NCI-H226 (cell line): ENCODE measurements at regions not wholly inside any gene's neighbourhood (a gene's known extent, or its start where the extent isn't known, plus 50 kb on each side); places are given as distances from the start of the nearest gene placed in this dataset.
"Not testable (repeated sequence)": the region's sequence is repeated elsewhere in the genome, so short reads cannot be mapped to it uniquely, and the experiment has no call there.

ENCODE experiments used
- DNase-seq: peaks from one replicate; pipeline ENCODE4 v3.0.0-alpha.2; 2015

GRCh38 chr1:181260994-181261393, 172.5 kb downstream of the IER5 start:
- DNase-seq, result no peak

GRCh38 chr1:181262069-181262468, 173.6 kb downstream of the IER5 start:
- DNase-seq, result no peak

- DNase-seq, result no peak
Observed at GRCh38 chr1:181263444-181263843, 174.9 kb downstream of the IER5 start.

GRCh38 chr1:181264821-181265220, 176.3 kb downstream of the IER5 start:
- no peak for DNase-seq

DNA sequence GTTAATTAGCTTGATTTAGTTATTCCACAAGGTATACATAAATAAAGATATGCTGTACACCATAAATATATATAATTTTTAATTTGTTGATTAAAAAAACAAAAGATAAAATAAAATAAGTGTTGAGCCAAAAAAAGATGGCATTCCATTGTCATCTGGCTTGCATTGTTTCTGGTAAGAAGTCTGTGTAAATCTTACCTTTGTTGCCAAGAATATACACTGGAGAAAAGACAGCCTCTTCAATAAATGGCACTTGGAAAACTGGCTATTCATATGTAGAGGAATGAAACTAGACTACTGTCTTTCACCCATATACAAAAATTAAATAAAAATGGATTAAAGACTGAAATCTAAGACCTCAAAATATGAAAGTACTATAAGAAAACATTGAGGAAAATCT, 196.5 kb downstream of the IER5 start:
- DNase-seq, result no peak

DNA sequence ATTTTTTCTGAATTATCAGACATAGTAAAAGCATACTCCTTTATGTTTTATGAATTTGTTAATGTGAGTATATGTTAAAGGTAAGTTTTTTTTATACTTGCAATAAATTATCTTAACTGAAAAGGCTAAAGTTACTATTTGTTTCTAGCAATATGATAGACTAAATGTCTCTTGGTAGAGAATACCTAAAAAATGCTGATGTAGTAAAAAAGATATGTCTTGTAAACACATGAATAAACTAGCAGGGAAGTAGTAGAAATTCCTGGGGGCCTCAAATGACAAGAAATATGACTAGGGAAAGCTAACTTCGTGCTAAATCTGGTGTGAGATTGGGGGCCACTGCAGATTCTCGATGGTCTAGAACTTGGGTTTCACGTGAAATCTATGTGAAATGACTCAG, 188.1 kb upstream of the CACNA1E start:
- no peak for DNase-seq

DNA sequence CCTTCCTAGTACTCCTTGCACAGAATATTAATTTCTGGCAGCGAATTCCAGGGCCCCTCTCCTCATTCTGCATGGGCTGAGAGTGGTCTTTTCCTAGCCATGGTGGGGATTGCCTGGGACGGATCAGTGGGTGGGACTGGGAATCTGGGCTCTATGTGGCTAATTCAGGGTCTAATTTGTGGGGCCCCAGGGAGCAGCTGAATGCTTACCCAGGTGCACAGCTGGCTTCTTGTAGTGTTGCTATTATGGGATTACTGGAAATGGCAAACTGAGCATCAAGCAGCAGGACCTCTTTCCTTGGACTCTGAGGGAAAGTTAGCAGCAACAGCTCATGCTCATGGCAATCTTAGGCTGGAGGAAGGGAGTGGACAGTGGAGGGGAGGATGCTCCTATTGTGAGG, 187.1 kb upstream of the CACNA1E start:
- no peak for DNase-seq

DNA sequence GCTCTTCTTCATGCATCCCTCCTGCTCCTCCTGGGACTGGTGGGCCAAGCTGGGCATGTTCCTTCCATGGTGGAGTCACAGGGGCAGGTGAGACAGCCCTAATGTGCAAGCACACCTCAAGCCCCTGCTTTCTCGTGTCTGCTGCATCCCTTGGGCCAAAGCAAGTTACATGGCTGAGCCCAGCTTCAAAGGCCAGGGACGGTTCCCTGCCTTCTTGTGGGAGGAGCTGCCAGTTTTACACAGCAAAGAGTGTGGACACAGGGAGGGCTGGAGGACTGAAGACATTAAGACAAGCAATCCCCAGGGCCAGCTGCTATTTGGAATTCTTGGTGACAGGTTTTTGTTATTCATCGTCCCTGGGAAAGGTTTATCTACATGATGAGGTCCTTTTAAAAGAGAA, 175.2 kb upstream of the CACNA1E start:
- DNase-seq, result no peak

DNA sequence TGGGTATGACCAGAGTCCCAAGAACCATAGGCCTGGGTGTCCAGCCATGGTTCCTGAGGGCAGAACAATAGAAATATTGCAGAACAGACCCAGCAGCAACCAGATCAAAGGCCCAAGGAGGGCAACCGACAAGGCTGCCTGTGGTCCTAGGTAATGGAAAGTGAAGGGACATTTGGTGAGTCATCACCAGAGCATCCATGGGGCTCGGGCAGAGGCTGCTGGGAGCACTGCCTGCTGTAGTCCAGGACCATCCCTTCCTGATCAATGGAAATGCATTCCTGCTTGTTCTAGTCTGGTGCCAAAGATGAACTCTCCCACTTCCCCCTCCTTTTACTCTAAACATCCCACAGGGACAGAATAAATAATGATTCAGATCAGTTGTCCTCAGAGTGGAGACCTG, 172.8 kb upstream of the CACNA1E start:
- DNase-seq, result no peak

DNA sequence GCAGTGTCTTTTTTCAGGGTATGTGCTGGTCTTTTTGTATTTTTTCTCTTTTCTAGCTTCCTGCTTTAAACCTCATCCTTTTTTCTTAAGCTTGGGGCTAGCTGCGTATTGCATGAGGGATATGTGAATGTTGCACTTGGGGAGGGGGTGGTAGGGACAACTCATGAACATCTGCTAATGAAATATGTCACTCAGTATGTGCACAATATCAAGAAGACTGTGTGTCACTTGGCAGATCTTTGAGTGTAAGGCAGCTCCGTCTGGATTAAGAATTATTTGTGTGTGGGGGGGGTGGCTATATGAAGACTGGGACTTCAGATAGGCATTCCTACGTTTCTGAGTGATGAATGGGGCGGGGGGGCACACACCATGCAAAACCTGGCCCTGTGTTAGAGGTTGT, 170.4 kb upstream of the CACNA1E start:
- DNase-seq, result no peak

- no peak for DNase-seq
Observed at GRCh38 chr1:181313466-181313865, 169.9 kb upstream of the CACNA1E start.

DNA sequence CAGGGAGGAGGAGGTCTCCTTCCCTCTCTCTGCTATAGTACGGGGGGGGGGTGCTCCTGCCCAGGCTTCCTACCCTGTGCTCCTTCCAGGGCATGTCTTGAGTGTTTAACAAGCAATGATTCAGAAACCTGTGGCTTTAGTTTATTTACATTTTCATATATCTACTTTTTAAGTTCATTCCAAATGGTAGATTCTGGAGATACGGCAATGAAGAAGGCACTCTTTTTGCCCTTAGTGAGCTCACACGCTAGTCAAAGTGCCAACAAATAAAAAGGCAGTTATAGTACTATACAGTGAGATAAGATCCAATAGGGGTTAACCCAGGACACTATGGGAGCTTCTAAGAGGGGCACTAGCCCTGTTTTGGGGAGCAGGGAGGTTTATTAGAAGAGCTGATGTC, 169.3 kb upstream of the CACNA1E start:
- DNase-seq, result no peak

DNA sequence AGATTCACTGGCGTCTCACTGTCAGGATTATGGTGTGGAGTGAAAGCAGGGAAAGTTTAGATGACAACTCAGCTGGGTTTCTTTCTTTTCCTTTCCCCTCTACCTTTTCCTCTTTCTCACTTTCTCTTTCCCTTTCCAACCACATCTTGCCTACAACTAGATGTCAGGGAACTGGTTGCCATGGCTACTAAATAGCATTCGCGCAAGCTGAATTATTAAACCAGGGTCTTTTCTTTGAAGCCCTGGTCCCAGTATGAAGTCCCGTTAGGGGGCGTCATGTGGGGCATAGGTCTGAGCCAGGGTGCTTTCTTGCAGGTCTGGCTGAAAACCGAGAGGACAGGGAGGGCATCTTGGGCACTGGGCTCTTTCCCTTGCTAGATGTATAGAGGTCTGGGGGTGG, 168.4 kb upstream of the CACNA1E start:
- DNase-seq, result no peak

GRCh38 chr1:181317261-181317930, 165.9 kb upstream of the CACNA1E start:
- no peak for DNase-seq

DNA sequence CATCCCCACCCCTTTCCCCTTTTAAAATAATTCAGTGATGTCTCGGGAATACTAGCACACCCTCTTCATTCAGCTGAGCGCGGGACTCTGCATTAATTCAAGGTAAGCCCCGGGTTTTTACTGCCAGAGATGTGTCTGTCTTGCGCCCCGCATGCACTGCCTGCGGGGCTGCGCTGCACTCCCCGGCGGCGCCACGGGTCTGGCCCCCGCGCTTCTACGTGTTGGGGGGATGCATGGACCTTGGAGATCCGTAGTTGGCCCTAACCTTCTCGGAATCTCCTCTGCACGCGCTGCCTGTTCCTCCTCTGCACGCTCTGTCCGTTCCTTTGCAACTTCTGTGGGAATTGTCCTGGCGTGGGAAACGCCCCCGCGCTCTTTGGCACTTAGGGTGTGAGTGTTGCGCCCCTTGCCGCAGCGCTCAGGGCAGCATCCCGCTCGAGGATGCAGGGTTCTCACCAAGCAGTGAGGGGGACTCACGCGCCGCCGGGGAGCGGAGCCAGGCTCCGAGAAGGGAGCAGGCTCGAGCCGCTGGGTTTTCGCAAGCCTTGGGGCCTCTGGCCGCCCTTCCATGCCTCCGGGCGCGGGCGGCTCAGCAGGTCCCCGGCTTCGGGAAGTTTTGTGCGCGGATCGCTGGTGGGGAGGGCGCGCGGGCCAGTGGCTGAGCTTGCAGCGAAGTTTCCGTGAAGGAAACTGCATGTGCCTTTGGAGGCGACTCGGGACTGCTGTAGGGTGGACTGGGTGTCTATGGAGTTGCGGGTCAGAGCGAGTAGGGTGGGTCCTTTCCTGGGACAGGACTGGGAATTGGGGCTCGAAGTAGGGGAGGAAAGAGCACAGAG, 165.1 kb upstream of the CACNA1E start:
- no peak for DNase-seq

- DNase-seq, result no peak
Observed at GRCh38 chr1:181318858-181319235, 164.5 kb upstream of the CACNA1E start.

DNA sequence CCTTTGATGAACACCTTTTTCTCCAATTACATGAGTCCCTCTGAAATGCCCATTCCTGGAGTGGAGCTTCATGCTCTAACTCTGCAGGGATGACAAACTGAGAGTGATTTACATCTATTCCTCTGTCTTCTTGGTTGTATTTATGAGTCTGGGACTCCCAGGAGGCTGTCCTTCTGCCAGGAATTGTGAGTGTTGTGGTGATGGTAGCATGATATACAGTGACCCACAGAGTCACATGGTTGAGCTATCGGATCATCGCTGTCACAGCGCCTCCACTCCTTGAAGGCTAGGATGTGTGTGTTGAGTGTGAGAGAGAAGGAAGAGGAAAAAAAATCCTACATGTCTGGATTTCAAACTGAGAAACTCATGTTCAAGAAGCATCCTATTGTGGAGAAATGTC, 163.4 kb upstream of the CACNA1E start:
- no peak for DNase-seq

DNA sequence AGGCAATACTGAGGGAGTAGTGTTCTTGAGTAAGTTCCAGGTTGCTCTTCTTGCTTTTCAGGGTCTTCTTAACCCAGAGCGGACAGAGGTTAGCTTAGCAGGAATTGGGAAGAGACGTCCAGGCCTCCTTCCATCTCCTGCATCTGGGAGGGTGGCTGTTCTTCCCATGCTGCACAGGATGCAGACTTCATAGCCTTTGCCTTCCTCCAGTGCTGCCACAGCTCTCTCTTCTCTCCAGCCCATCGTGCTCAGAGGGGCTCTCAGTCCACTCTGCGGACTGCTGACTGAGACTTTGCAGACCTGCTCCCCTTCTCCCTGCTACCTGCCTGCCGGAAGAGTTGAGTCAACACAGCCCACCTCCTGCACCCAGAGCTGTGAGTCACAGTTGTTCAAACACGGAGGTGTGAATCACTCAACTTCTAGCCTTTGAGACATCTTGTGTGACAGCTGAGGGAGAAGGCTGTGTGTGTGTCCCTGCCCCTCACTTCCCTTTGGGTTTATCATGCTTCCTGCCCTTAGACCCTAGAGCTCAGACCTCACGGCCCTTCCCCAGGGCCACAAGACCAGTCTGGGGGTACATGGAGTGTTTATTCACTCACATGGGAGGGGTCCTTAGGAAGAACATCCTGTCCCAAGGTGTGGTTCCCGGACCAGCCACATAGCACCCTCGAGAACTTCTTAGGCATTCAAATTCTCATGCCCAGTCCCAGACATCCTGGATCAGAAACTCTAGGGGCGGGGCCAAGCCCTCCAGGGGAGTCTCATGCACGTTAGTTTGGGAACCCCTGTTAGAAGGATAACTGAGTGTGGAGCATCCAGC, 158.3 kb upstream of the CACNA1E start:
- DNase-seq, result no peak

DNA sequence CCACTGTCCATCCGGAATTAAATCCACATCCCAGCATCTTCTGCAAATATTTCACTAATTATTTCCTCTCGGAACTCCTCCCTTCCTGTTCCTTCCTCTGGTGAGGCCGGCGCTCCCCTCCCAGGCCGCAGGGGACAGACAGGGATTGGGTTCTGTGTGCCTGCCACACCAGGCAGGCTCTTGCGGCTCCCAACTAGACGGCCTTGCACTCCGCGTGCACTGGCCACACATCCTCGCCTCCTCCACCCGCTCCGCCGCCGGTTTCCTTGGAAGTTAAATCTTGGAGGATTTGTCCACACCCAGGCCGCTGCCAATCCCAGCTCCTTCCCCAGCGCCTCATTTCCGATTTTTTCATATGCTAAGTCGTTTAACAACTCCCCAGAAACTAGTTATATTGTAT, 157.6 kb upstream of the CACNA1E start:
- DNase-seq, result not testable (repeated sequence)

DNA sequence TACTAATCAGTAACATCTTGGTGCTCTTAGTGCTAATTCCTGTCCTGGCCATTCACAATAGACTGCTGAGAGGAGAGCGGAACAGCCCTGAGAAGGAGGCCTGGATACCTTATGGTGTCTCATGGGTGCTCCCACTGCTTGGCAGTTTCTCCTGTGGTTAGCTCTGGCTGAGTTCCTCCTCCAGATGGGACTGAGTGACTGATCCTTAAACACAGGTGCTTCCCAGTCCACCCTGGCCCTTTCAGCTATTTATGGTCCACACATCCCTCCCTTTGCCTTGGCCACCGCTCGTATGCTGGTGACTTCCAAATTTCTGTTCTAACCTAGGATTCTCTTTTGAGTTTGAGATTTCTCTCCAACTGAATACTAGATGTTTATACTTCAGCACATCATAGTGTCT, 157.0 kb upstream of the CACNA1E start:
- DNase-seq, result no peak

- DNase-seq, result no peak
Observed at GRCh38 chr1:181327796-181328195, 155.5 kb upstream of the CACNA1E start.

DNA sequence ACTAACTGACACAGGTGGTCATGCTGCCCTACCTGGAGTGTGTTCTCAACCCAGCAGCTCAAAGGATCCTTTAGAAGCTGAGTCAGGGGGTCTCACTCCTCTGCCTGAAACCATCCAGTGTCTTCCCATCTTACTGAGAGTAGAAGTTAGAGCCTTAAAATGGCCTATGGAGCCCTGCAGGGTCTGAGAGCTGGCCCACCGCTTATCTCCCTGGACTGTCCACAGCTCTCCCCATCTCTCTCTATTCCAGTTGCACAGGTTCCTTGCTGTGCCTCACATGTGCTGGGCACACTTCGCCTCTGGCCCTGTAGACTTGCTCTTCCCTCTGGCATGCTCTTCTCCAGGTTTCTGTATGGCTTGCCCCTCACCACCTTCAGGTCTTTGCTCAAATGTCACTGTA, 148.6 kb upstream of the CACNA1E start:
- DNase-seq, result no peak

DNA sequence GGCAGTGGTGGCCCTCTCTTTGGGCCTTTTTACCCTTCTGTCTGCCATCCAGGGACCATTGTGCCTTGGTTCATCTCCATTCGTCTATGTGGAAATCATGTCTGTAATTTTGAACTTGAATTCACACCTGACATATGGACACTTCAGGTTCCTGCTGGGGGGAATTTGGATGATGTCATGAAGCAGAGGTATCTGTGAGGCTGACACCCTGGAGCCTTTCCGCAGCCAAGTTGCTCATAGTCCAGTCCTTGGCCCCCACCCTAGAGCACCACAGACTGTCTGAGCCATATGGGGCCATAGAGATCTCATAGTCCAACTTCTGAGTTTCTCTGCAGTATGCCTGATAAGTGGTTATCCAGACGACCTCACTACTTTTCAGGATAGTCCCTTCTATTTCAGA, 147.7 kb upstream of the CACNA1E start:
- DNase-seq, result no peak
